ENCODE measurements at regions not wholly inside any gene's neighbourhood (a gene's known extent, or its start where the extent isn't known, plus 50 kb on each side); places are given as distances from the start of the nearest gene placed in this dataset.

DNA sequence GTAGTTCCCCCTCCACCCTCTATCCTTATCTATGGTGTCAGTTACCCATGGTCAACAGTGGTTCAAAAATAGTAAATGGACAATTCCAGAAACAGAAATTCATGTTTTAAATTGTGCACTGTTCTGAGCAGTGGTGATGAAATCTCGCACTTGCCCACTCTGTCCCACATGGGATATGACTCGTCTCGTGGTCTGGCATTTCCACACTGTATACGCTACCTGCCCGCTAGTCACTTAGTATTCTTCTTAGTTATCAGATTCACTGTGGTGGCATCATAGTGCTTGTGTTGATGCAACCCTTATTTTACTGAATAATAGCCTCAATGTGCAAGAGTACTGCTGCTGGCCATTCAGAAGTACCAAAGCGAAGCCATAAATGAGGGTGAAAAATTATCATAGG is 507.0 kb downstream of the SNAPC1 start:
- Histone ChIP-seq H3K9me3 (ENCODE audit: control extremely low read depth in 1 of 5, control insufficient read depth in 4 of 5, insufficient read depth in 2 of 5, low read depth in 1 of 5, low read length in 4 of 5) (no peaks in the 10 kb centered on the region), H3K4me1 (ENCODE audit: control extremely low read depth in 1 of 4, control insufficient read depth in 4 of 4, insufficient read depth in 4 of 4, low read length in 3 of 4) (no peaks in the 10 kb centered on the region), H3K27me3 (replicated peaks in 2 of 5; ENCODE audit: control insufficient read depth in 4 of 5, insufficient read depth in 5 of 5, low read length in 4 of 5) (no peaks in the 10 kb centered on the region), H3K27ac (ENCODE audit: insufficient read depth in 1 of 2, low read depth in 1 of 2, low read length in 2 of 2, poor library complexity in 1 of 2, severe bottlenecking in 2 of 2) (no peak overlapping the region), H3K4me3 (ENCODE audit: control insufficient read depth in 1 of 7, extremely low read depth in 1 of 7, insufficient read depth in 4 of 7, low read depth in 2 of 7, low read length in 6 of 7) (no peak overlapping the region), H3K36me3 (ENCODE audit: control insufficient read depth in 4 of 4, insufficient read depth in 4 of 4, low read length in 3 of 4) (no peaks in the 10 kb centered on the region)
- 90% methylated on average over 6 of the region's 6 CpGs for WGBS (ENCODE audit: insufficient coverage)
- POLR2A ChIA-PET, result no interaction called here
- CTCF ChIA-PET, result no interaction called here
- no peak for DNase-seq

DNA sequence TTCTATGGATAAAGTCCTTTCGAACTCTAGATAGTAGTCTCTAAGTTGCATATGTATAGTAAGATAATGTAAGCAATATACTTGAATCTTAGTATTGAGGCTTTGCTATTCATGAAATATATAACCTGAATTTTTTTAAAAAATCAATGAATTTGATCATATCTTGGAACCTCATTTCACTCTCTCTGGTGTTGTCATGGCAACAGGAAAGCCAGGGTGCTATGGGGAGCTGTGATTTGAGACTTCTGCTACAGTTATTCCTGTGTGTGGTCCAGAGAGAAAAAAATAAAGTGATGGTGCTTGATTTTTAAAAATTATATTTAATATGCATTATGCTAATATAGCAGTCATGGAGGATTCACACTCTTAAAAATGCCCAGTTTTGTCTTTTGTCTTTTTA is 508.0 kb downstream of the SNAPC1 start:
- no CpG with 5 or more reads among the region's 1 CpG for WGBS (ENCODE audit: insufficient coverage)
- H3K27me3 ChIP-seq (replicated peaks in 2 of 5; ENCODE audit: control insufficient read depth in 4 of 5, insufficient read depth in 5 of 5, low read length in 4 of 5), result no peaks in the 10 kb centered on the region
- H3K4me1 ChIP-seq (ENCODE audit: control extremely low read depth in 1 of 4, control insufficient read depth in 4 of 4, insufficient read depth in 4 of 4, low read length in 3 of 4), result no peaks in the 10 kb centered on the region
- H3K27ac ChIP-seq (ENCODE audit: insufficient read depth in 1 of 2, low read depth in 1 of 2, low read length in 2 of 2, poor library complexity in 1 of 2, severe bottlenecking in 2 of 2), result no peak overlapping the region
- POLR2A ChIA-PET, result no interaction called here
- no peaks in the 10 kb centered on the region for H3K9me3 ChIP-seq (ENCODE audit: control extremely low read depth in 1 of 5, control insufficient read depth in 4 of 5, insufficient read depth in 2 of 5, low read depth in 1 of 5, low read length in 4 of 5)
- no peaks in the 10 kb centered on the region for H3K36me3 ChIP-seq (ENCODE audit: control insufficient read depth in 4 of 4, insufficient read depth in 4 of 4, low read length in 3 of 4)
- no peak overlapping the region for H3K4me3 ChIP-seq (ENCODE audit: control insufficient read depth in 1 of 7, extremely low read depth in 1 of 7, insufficient read depth in 4 of 7, low read depth in 2 of 7, low read length in 6 of 7)
- CTCF ChIA-PET, result no interaction called here
- no peak for DNase-seq

DNA sequence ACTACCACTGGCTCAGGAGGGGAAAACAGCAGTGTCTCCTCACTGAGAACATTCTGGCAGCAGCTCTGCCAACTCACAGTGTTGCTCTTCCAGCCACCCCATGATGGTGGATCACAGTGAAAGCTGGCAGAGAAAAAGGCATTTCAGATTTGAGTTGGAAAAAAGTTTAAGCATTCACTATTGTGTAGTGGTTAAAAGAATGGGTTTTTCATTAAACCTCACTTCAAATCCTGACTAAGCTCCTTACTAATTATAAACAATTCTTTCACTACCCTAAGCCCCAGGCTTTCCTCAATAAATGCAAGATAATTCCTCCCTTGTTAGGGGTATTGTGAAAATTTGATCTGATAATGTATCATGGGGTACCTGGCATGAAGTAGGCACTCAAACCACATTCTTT is 518.1 kb downstream of the SNAPC1 start:
- DNase-seq, result no peak
- CTCF ChIA-PET, result no interaction called here
- Histone ChIP-seq H3K27me3 (replicated peaks in 2 of 5; ENCODE audit: control insufficient read depth in 4 of 5, insufficient read depth in 5 of 5, low read length in 4 of 5) (no peaks in the 10 kb centered on the region), H3K4me1 (ENCODE audit: control extremely low read depth in 1 of 4, control insufficient read depth in 4 of 4, insufficient read depth in 4 of 4, low read length in 3 of 4) (no peaks in the 10 kb centered on the region), H3K9me3 (ENCODE audit: control extremely low read depth in 1 of 5, control insufficient read depth in 4 of 5, insufficient read depth in 2 of 5, low read depth in 1 of 5, low read length in 4 of 5) (peaks cover 0 to 2% (median 0%) of the 10 kb centered on the region in 5 experiments), H3K27ac (ENCODE audit: insufficient read depth in 1 of 2, low read depth in 1 of 2, low read length in 2 of 2, poor library complexity in 1 of 2, severe bottlenecking in 2 of 2) (no peak overlapping the region), H3K4me3 (ENCODE audit: control insufficient read depth in 1 of 7, extremely low read depth in 1 of 7, insufficient read depth in 4 of 7, low read depth in 2 of 7, low read length in 6 of 7) (no peak overlapping the region), H3K36me3 (ENCODE audit: control insufficient read depth in 4 of 4, insufficient read depth in 4 of 4, low read length in 3 of 4) (no peaks in the 10 kb centered on the region)
- POLR2A ChIA-PET, result no interaction called here

DNA sequence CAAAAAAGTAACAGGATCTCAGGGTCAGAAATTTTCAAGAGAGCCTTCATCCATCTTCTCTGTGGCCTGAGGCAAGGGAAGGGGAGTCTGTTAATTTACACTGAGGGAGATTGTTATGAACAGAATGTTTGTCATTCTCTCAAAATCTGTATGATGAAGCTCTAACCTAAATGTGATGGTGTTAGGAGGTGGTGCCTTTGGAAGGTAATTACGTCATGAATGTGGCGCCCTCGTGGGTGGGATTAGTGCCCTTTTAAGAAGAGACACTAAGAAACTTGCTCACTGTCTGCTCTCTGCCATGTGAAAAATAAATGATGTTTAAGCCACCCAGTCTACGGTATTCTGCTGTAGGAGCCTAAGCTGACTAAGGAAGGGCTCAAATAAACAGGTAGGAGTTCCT is 521.6 kb downstream of the SNAPC1 start:
- no peak for DNase-seq
- Histone ChIP-seq H3K4me3 (ENCODE audit: control insufficient read depth in 1 of 7, extremely low read depth in 1 of 7, insufficient read depth in 4 of 7, low read depth in 2 of 7, low read length in 6 of 7) (no peak overlapping the region), H3K27me3 (replicated peaks in 2 of 5; ENCODE audit: control insufficient read depth in 4 of 5, insufficient read depth in 5 of 5, low read length in 4 of 5) (no peaks in the 10 kb centered on the region), H3K4me1 (ENCODE audit: control extremely low read depth in 1 of 4, control insufficient read depth in 4 of 4, insufficient read depth in 4 of 4, low read length in 3 of 4) (no peaks in the 10 kb centered on the region), H3K36me3 (ENCODE audit: control insufficient read depth in 4 of 4, insufficient read depth in 4 of 4, low read length in 3 of 4) (no peaks in the 10 kb centered on the region), H3K27ac (ENCODE audit: insufficient read depth in 1 of 2, low read depth in 1 of 2, low read length in 2 of 2, poor library complexity in 1 of 2, severe bottlenecking in 2 of 2) (no peak overlapping the region), H3K9me3 (ENCODE audit: control extremely low read depth in 1 of 5, control insufficient read depth in 4 of 5, insufficient read depth in 2 of 5, low read depth in 1 of 5, low read length in 4 of 5) (no peaks in the 10 kb centered on the region)
- WGBS (ENCODE audit: insufficient coverage), result 97% methylated on average over 3 of the region's 4 CpGs
- ChIA-PET CTCF (interaction anchor here (1.4 kb wide), 1 partner anchor 9 kb away, joined by 3 read pairs; no protein-coding TSS in a partner anchor), POLR2A (no interaction called here)

DNA sequence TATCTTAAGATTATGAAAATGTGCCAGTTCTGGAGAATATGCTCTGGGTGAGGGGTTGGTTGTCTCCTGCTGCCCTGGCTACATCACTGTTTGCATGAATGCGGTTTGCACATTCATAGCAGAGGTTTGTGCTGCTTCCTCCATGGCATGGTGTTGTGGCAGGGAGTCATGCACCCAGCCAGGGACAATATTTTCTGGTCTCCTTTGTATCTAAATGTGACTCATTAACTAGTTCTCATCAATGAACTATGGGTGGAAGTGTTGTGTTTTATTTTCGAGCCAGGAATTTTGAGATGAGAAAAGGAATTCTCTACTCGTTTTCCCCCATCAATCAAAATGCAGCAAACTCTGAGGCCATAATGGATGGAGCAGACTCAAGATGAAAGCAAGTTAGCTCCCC is 527.3 kb downstream of the SNAPC1 start:
- Histone ChIP-seq H3K4me3 (ENCODE audit: control insufficient read depth in 1 of 7, extremely low read depth in 1 of 7, insufficient read depth in 4 of 7, low read depth in 2 of 7, low read length in 6 of 7) (no peak overlapping the region), H3K9me3 (ENCODE audit: control extremely low read depth in 1 of 5, control insufficient read depth in 4 of 5, insufficient read depth in 2 of 5, low read depth in 1 of 5, low read length in 4 of 5) (no peaks in the 10 kb centered on the region), H3K4me1 (ENCODE audit: control extremely low read depth in 1 of 4, control insufficient read depth in 4 of 4, insufficient read depth in 4 of 4, low read length in 3 of 4) (no peaks in the 10 kb centered on the region), H3K27ac (ENCODE audit: insufficient read depth in 1 of 2, low read depth in 1 of 2, low read length in 2 of 2, poor library complexity in 1 of 2, severe bottlenecking in 2 of 2) (no peak overlapping the region), H3K36me3 (ENCODE audit: control insufficient read depth in 4 of 4, insufficient read depth in 4 of 4, low read length in 3 of 4) (no peaks in the 10 kb centered on the region), H3K27me3 (replicated peaks in 2 of 5; ENCODE audit: control insufficient read depth in 4 of 5, insufficient read depth in 5 of 5, low read length in 4 of 5) (no peaks in the 10 kb centered on the region)
- POLR2A ChIA-PET, result no interaction called here
- WGBS (ENCODE audit: insufficient coverage), result 93% methylated on average over 2 of the region's 3 CpGs
- CTCF ChIA-PET, result no interaction called here
- no peak for DNase-seq

DNA sequence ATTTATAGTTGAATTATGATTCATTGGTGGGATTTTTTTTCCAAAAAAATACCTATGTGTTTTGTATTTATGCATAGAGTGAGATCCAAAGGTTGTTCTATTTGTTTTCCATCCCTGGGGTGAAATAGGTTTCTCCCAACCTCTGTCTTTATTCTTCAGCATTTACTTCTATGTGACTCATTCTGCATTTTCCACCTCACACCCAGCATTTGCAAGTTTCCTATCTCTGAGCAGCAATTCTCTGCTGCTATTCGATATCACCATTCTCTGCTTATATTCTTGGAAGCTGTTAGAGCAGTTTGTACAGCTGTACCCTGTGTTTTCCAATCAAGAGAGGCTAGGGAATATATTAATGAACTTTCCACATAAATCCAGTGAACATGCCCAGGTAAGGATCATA is 538.9 kb downstream of the SNAPC1 start:
- POLR2A ChIA-PET, result no interaction called here
- H3K4me3 ChIP-seq (ENCODE audit: control insufficient read depth in 1 of 7, extremely low read depth in 1 of 7, insufficient read depth in 4 of 7, low read depth in 2 of 7, low read length in 6 of 7), result no peak overlapping the region
- no peaks in the 10 kb centered on the region for H3K4me1 ChIP-seq (ENCODE audit: control extremely low read depth in 1 of 4, control insufficient read depth in 4 of 4, insufficient read depth in 4 of 4, low read length in 3 of 4)
- DNase-seq, result no peak
- H3K9me3 ChIP-seq (ENCODE audit: control extremely low read depth in 1 of 5, control insufficient read depth in 4 of 5, insufficient read depth in 2 of 5, low read depth in 1 of 5, low read length in 4 of 5), result no peaks in the 10 kb centered on the region
- H3K27ac ChIP-seq (ENCODE audit: insufficient read depth in 1 of 2, low read depth in 1 of 2, low read length in 2 of 2, poor library complexity in 1 of 2, severe bottlenecking in 2 of 2), result no peak overlapping the region
- WGBS (ENCODE audit: insufficient coverage), result no CpG with 5 or more reads among the region's 1 CpG
- H3K27me3 ChIP-seq (replicated peaks in 2 of 5; ENCODE audit: control insufficient read depth in 4 of 5, insufficient read depth in 5 of 5, low read length in 4 of 5), result no peaks in the 10 kb centered on the region
- H3K36me3 ChIP-seq (ENCODE audit: control insufficient read depth in 4 of 4, insufficient read depth in 4 of 4, low read length in 3 of 4), result no peaks in the 10 kb centered on the region
- CTCF ChIA-PET, result no interaction called here

DNA sequence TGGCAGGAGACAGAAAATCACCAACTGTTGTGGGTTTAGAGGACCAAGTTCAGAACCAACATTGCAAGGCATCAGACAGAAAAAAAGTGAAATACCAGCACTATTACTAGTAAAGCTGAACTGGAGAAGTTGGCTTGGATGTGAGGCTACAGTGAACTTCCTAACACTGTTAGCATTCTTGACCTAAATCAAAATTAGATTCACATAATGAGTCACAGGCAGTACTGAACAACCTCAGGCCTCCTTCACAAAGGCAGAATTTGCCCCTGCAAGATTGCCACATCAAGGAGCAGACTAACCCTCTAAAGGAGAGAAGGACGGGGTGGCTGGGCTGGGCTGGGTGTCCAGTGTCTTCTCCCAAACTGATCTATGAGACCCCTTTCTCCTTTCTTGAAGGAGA is 539.7 kb downstream of the SNAPC1 start:
- no peaks in the 10 kb centered on the region for H3K27me3 ChIP-seq (replicated peaks in 2 of 5; ENCODE audit: control insufficient read depth in 4 of 5, insufficient read depth in 5 of 5, low read length in 4 of 5)
- H3K4me1 ChIP-seq (ENCODE audit: control extremely low read depth in 1 of 4, control insufficient read depth in 4 of 4, insufficient read depth in 4 of 4, low read length in 3 of 4), result no peaks in the 10 kb centered on the region
- no CpG with 5 or more reads among the region's 1 CpG for WGBS (ENCODE audit: insufficient coverage)
- no peak overlapping the region for H3K27ac ChIP-seq (ENCODE audit: insufficient read depth in 1 of 2, low read depth in 1 of 2, low read length in 2 of 2, poor library complexity in 1 of 2, severe bottlenecking in 2 of 2)
- DNase-seq, result no peak
- H3K36me3 ChIP-seq (ENCODE audit: control insufficient read depth in 4 of 4, insufficient read depth in 4 of 4, low read length in 3 of 4), result no peaks in the 10 kb centered on the region
- ChIA-PET CTCF (no interaction called here), POLR2A (no interaction called here)
- H3K9me3 ChIP-seq (ENCODE audit: control extremely low read depth in 1 of 5, control insufficient read depth in 4 of 5, insufficient read depth in 2 of 5, low read depth in 1 of 5, low read length in 4 of 5), result no peaks in the 10 kb centered on the region
- no peak overlapping the region for H3K4me3 ChIP-seq (ENCODE audit: control insufficient read depth in 1 of 7, extremely low read depth in 1 of 7, insufficient read depth in 4 of 7, low read depth in 2 of 7, low read length in 6 of 7)

DNA sequence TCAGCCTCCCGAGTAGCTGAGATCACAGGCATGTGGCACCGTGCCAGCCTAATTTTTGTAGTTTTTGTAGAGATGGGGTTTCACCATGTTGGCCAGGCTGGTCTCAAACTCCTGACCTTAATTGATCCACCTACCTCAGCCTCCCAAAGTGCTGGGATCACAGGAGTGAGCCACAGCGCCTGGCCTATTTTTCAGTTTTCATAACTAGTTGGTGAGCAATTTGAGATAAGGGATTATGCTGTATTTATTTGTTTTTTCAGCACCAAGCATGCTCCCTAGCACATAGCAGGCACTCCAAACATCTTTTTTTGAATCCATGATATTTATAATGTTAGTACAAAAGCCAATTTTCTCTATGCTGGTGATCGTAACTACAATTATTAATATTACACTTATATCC is 541.2 kb downstream of the SNAPC1 start:
- DNase-seq, result no peak
- no peaks in the 10 kb centered on the region for H3K4me1 ChIP-seq (ENCODE audit: control extremely low read depth in 1 of 4, control insufficient read depth in 4 of 4, insufficient read depth in 4 of 4, low read length in 3 of 4)
- no peaks in the 10 kb centered on the region for H3K36me3 ChIP-seq (ENCODE audit: control insufficient read depth in 4 of 4, insufficient read depth in 4 of 4, low read length in 3 of 4)
- no peaks in the 10 kb centered on the region for H3K27me3 ChIP-seq (replicated peaks in 2 of 5; ENCODE audit: control insufficient read depth in 4 of 5, insufficient read depth in 5 of 5, low read length in 4 of 5)
- WGBS (ENCODE audit: insufficient coverage), result 100% methylated on average over 2 of the region's 4 CpGs
- H3K9me3 ChIP-seq (ENCODE audit: control extremely low read depth in 1 of 5, control insufficient read depth in 4 of 5, insufficient read depth in 2 of 5, low read depth in 1 of 5, low read length in 4 of 5), result peaks cover 0 to 2% (median 0%) of the 10 kb centered on the region in 5 experiments
- no peak overlapping the region for H3K27ac ChIP-seq (ENCODE audit: insufficient read depth in 1 of 2, low read depth in 1 of 2, low read length in 2 of 2, poor library complexity in 1 of 2, severe bottlenecking in 2 of 2)
- CTCF ChIA-PET, result interaction anchor here (1.0 kb wide), 1 partner anchor 9 kb away, joined by 3 read pairs; no protein-coding TSS in a partner anchor
- no peak overlapping the region for H3K4me3 ChIP-seq (ENCODE audit: control insufficient read depth in 1 of 7, extremely low read depth in 1 of 7, insufficient read depth in 4 of 7, low read depth in 2 of 7, low read length in 6 of 7)
- POLR2A ChIA-PET, result no interaction called here
